ENCODE measurements at regions not wholly inside any gene's neighbourhood (a gene's known extent, or its start where the extent isn't known, plus 50 kb on each side); places are given as distances from the start of the nearest gene placed in this dataset.

GRCh38 chr3:21314688-21315087, 436.3 kb downstream of the ZNF385D start:
- no peak overlapping the region for H2AK5ac ChIP-seq (ENCODE audit: insufficient read length, low read length)
- H3K4me2 ChIP-seq (ENCODE audit: insufficient read depth, insufficient read length, low read length): no peak overlapping the region
- H3K4me1 ChIP-seq (ENCODE audit: insufficient read depth, low read length): no peaks in the 10 kb centered on the region
- H3K23ac ChIP-seq (ENCODE audit: insufficient read length, low read depth, low read length): no peak overlapping the region
- no peak overlapping the region for H3K9ac ChIP-seq (ENCODE audit: extremely low read depth, insufficient read length, low read length)
- Mint-ChIP-seq H3K27ac (no peak overlapping the region), H3K4me1 (no peaks in the 10 kb centered on the region), H3K4me3 (no peak overlapping the region), H3K36me3 (ENCODE audit: insufficient read depth in 1 of 3, low read depth in 3 of 3) (no peaks in the 10 kb centered on the region), H3K9me3 (no peaks in the 10 kb centered on the region; a peak in 1 of 5 replicates), H3K27me3 (ENCODE audit: low read depth) (no peaks in the 10 kb centered on the region)
- no peak overlapping the region for H2BK5ac ChIP-seq (ENCODE audit: insufficient read length, low read length)
- H4K20me1 ChIP-seq (ENCODE audit: control insufficient read depth, insufficient read depth, insufficient read length): no peaks in the 10 kb centered on the region
- no peak overlapping the region for H3K56ac ChIP-seq (ENCODE audit: insufficient read length, low read depth, low read length)
- TF ChIP-seq CTCF (conservative IDR thresholded peaks at IDR 0.05): no peak
- no peak overlapping the region for H2BK20ac ChIP-seq (ENCODE audit: low read depth, low read length, poor library complexity, severe bottlenecking)
- H3K27ac ChIP-seq (ENCODE audit: insufficient read length, low read depth, low read length): no peak overlapping the region
- H3K14ac ChIP-seq (ENCODE audit: insufficient read depth, low read length): no peak overlapping the region
- H3K27me3 ChIP-seq (ENCODE audit: insufficient read depth, low read length): no peaks in the 10 kb centered on the region
- no peak for DNase-seq
- H4K5ac ChIP-seq (ENCODE audit: insufficient read length, low read depth, low read length): no peak overlapping the region
- no peak overlapping the region for H2BK15ac ChIP-seq (ENCODE audit: low read depth, low read length)
- H3T11ph ChIP-seq (ENCODE audit: low read length): no peak overlapping the region
- no peaks in the 10 kb centered on the region for H3K9me3 ChIP-seq (ENCODE audit: control insufficient read depth, low read depth, low read length)
- no peaks in the 10 kb centered on the region for H3K23me2 ChIP-seq (ENCODE audit: insufficient read length, low read depth, low read length, poor library complexity, severe bottlenecking)
- H4K91ac ChIP-seq (ENCODE audit: insufficient read length, low read depth, low read length): no peak overlapping the region
- no peaks in the 10 kb centered on the region for H3K79me1 ChIP-seq (ENCODE audit: insufficient read depth, low read depth, low read length, poor library complexity, severe bottlenecking)
- no peak overlapping the region for H2AFZ ChIP-seq (ENCODE audit: low read length)
- no peak overlapping the region for H3K18ac ChIP-seq (ENCODE audit: insufficient read length, low read depth, low read length)
- H2BK12ac ChIP-seq (ENCODE audit: insufficient read length, low read depth, low read length): no peak overlapping the region
- no peak overlapping the region for H3K4ac ChIP-seq (ENCODE audit: low read depth, low read length)
- no peak overlapping the region for H2BK120ac ChIP-seq (ENCODE audit: low read depth, low read length, poor library complexity, severe bottlenecking)
- H3K79me2 ChIP-seq (ENCODE audit: insufficient read depth, low read length): no peaks in the 10 kb centered on the region
- no peak overlapping the region for H4K8ac ChIP-seq (replicated peaks; ENCODE audit: insufficient read length, low read depth, low read length)
- WGBS (ENCODE audit: extremely low coverage, insufficient read length, low lambda C conversion rate): no CpG with 5 or more reads among the region's 2 CpGs

All from H9 (cell line).